ENCODE measurements at regions not wholly inside any gene's neighbourhood (a gene's known extent, or its start where the extent isn't known, plus 50 kb on each side); places are given as distances from the start of the nearest gene placed in this dataset.

- ChIA-PET POLR2A (interaction anchor here (0.6 to 0.8 kb wide), 2 partner anchors 330 to 352 kb away, joined by 3 to 5 read pairs; no protein-coding TSS in a partner anchor), CTCF (no interaction called here)
- no peaks in the 10 kb centered on the region for H3F3A ChIP-seq (replicated peaks; ENCODE audit: insufficient read depth)
- WGBS (ENCODE audit: low lambda C conversion rate) = 80% methylated on average over 9 of the region's 9 CpGs
- no peaks in the 10 kb centered on the region for H3K36me3 ChIP-seq (replicated peaks in 1 of 2; ENCODE audit: control insufficient read depth in 1 of 2, insufficient read depth in 2 of 2, low read length in 1 of 2)
- H2AFZ ChIP-seq (ENCODE audit: low read depth) = no peak overlapping the region
- 0 out of 2 replicates have a peak, but pooled peaks cover 5% of the 10 kb centered on the region for H3K9me3 ChIP-seq
- H3K4me2 ChIP-seq = no peak overlapping the region
- H3K9ac ChIP-seq = no peak overlapping the region
- no peaks in the 10 kb centered on the region for H3K79me2 ChIP-seq (ENCODE audit: insufficient read depth)
- TF ChIP-seq TAF1 (IDR thresholded peaks at IDR 0.05; ENCODE audit: borderline replicate concordance, low read depth, low read length) (no peak), FOSL2 (IDR thresholded peaks at IDR 0.05; ENCODE audit: borderline replicate concordance, low read depth) (no peak), POLR2AphosphoS5 (IDR thresholded peaks at IDR 0.05; ENCODE audit: low read depth, low read length) (no peak), GATA2 (CRISPR knock-in tag; IDR thresholded peaks at IDR 0.05) (no peak), NRF1 (IDR thresholded peaks at IDR 0.05; ENCODE audit: low read depth, low read length) (no peak), SMC3 (IDR thresholded peaks at IDR 0.05; ENCODE audit: low read depth, low read length) (no peak), RFX5 (IDR thresholded peaks at IDR 0.05; ENCODE audit: low read length) (no peak), CHD2 (IDR thresholded peaks at IDR 0.05; ENCODE audit: low read length, partially characterized antibody) (no peak), FOXM1 (IDR thresholded peaks at IDR 0.05; ENCODE audit: low read depth) (no peak), MEF2A (IDR thresholded peaks at IDR 0.05; ENCODE audit: borderline replicate concordance, low read depth) (no peak), RAD21 (IDR thresholded peaks at IDR 0.05; ENCODE audit: low read length) (no peak), REST (IDR thresholded peaks at IDR 0.05; ENCODE audit: low read depth, low read length) (no peak), EZH2phosphoT487 (IDR thresholded peaks at IDR 0.05; ENCODE audit: borderline replicate concordance, low read depth) (no peak), FOXJ3 (CRISPR knock-in tag; IDR thresholded peaks at IDR 0.05) (no peak)
- no peaks in the 10 kb centered on the region; the same call in 1 of the 2 replicates for H3K27me3 ChIP-seq (ENCODE audit: insufficient read depth)
- no peak overlapping the region for H3K4me3 ChIP-seq (ENCODE audit: low read depth in 2 of 2, low read length in 1 of 2)
- DNase-seq = no peak
- H3K9me2 ChIP-seq = no peaks in the 10 kb centered on the region
- peak overlapping the region in 1 of 2 experiments; percentile 94; a peak in 2 of 4 replicates for H3K27ac ChIP-seq (ENCODE audit: low read depth in 2 of 2, low read length in 1 of 2)
- H4K20me1 ChIP-seq (ENCODE audit: insufficient read depth) = no peaks in the 10 kb centered on the region
- H3K4me1 ChIP-seq (ENCODE audit: control insufficient read depth in 1 of 2, insufficient read depth in 2 of 2, low read depth in 1 of 2, low read length in 1 of 2) = peaks cover 0 to 40% of the 10 kb centered on the region in 2 experiments; a peak in 2 of 4 replicates
These were observed 351.7 kb downstream of the ZNF608 start for GRCh38 chr5:124394700-124395245.

All from SK-N-SH (cell line).